ENCODE measurements at regions not wholly inside any gene's neighbourhood (a gene's known extent, or its start where the extent isn't known, plus 50 kb on each side); places are given as distances from the start of the nearest gene placed in this dataset.

GRCh38 chr2:126775300-126775985, 119.5 kb downstream of the GYPC start:
- Histone ChIP-seq H3K27ac (ENCODE audit: low read depth, low read length) (no peak overlapping the region), H3K9me3 (ENCODE audit: low read length) (no peaks in the 10 kb centered on the region), H3K4me3 (ENCODE audit: low read depth in 1 of 2, low read length in 2 of 2) (no peak overlapping the region), H3K36me3 (ENCODE audit: insufficient read depth, low read length) (no peaks in the 10 kb centered on the region), H3K9ac (ENCODE audit: low read length) (no peak overlapping the region), H3K27me3 (ENCODE audit: control insufficient read depth in 1 of 2, insufficient read depth in 2 of 2, low read length in 2 of 2) (no peaks in the 10 kb centered on the region), H3K4me1 (ENCODE audit: insufficient read depth, low read length) (no peaks in the 10 kb centered on the region)

DNA sequence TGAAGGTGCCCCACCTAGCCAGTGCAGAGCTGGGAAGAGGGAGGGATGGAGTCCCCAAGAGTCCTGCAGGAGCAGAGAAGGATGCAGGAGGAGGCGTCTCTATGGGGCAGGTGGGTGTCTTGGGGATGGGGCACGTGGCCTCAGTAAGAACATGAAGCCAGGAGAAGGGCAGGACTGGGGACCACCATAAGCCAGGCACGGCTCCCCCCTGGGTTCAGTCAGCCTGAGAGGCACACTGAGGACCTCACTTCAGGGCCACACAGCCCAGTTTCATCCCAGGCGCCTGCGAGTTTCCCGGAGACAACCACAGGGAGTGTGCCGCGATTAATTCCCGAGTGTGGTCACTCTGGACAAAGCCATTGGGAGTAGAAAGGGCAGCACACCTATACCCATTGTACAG, 120.3 kb downstream of the GYPC start:
- H3K36me3 ChIP-seq (ENCODE audit: insufficient read depth, low read length), result no peaks in the 10 kb centered on the region
- H3K4me3 ChIP-seq (ENCODE audit: low read depth in 1 of 2, low read length in 2 of 2), result no peak overlapping the region
- no peak overlapping the region for H3K9ac ChIP-seq (ENCODE audit: low read length)
- H3K27ac ChIP-seq (ENCODE audit: low read depth, low read length), result no peak overlapping the region
- no peaks in the 10 kb centered on the region for H3K27me3 ChIP-seq (ENCODE audit: control insufficient read depth in 1 of 2, insufficient read depth in 2 of 2, low read length in 2 of 2)
- no peaks in the 10 kb centered on the region for H3K9me3 ChIP-seq (ENCODE audit: low read length)
- no peaks in the 10 kb centered on the region for H3K4me1 ChIP-seq (ENCODE audit: insufficient read depth, low read length)

DNA sequence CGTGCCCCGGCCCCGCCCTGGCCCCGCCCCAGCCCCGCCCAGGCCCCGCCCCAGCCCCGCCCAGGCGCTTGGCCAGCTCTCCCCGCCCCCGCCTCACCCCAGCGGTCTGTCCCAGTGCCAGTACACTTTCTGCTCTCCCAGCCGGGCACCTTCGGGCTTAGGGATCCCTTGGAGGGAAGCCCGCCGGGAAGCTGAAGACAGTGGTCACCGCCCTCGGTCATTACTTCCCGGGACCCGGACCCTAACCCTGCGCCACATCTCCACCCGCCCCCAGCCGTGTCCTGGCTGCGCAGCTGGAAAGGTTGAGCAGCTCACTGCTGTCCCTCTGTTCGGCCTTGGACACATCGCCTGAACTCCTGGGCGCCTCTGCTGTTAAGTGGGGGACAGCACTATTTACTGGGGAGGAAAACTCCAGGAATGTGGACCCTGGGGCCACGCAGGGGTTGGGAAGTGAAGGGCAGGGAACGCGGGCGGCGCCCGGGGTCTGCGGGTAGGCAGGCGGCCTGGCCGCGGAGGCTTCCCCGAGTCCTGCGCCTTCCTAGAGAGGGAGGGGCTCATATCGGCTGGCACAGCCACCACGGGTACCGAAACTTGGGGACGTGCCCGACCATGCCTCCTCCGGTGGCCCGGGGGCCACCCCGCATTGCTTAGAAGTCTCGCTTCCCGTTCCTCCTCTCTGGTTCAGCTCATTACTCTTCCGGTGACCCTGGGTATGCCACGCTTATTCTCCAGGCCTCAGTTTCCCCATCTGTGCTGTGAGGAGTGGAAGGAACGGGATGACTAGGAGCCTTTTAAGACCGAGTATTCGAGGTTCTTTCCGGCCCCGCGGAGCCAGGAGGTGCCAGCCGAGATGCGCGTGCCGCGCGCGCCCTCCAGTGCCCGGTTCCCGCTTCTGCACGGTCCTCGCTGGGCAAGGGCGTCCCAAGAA, 121.0 kb downstream of the GYPC start:
- peak overlapping the region; percentile 43 to 84 for H3K4me3 ChIP-seq (ENCODE audit: low read depth in 1 of 2, low read length in 2 of 2)
- H3K27ac ChIP-seq (ENCODE audit: low read depth, low read length), result peak overlapping the region; percentile 3

GRCh38 chr2:126777620-126777978, 121.1 kb upstream of the TEX51 start:
- Histone ChIP-seq H3K27ac (ENCODE audit: low read depth, low read length) (no peak overlapping the region), H3K4me3 (ENCODE audit: low read depth in 1 of 2, low read length in 2 of 2) (peak overlapping the region in 1 of 2 donors; percentile 43), H3K27me3 (ENCODE audit: control insufficient read depth in 1 of 2, insufficient read depth in 2 of 2, low read length in 2 of 2) (no peaks in the 10 kb centered on the region), H3K9ac (ENCODE audit: low read length) (no peak overlapping the region), H3K9me3 (ENCODE audit: low read length) (no peaks in the 10 kb centered on the region), H3K4me1 (ENCODE audit: insufficient read depth, low read length) (no peaks in the 10 kb centered on the region), H3K36me3 (ENCODE audit: insufficient read depth, low read length) (no peaks in the 10 kb centered on the region)

More for the DNA sequence above, 121.0 kb downstream of the GYPC start:
- Histone ChIP-seq H3K9me3 (ENCODE audit: low read length) (no peaks in the 10 kb centered on the region), H3K9ac (ENCODE audit: low read length) (peak overlapping the region; percentile 51), H3K27me3 (ENCODE audit: control insufficient read depth in 1 of 2, insufficient read depth in 2 of 2, low read length in 2 of 2) (no peaks in the 10 kb centered on the region), H3K36me3 (ENCODE audit: insufficient read depth, low read length) (no peaks in the 10 kb centered on the region), H3K4me1 (ENCODE audit: insufficient read depth, low read length) (no peaks in the 10 kb centered on the region)

GRCh38 chr2:126778561-126779501, 119.9 kb upstream of the TEX51 start:
- Histone ChIP-seq H3K4me3 (ENCODE audit: low read depth in 1 of 2, low read length in 2 of 2) (no peak overlapping the region), H3K27ac (ENCODE audit: low read depth, low read length) (no peak overlapping the region), H3K9ac (ENCODE audit: low read length) (no peak overlapping the region), H3K4me1 (ENCODE audit: insufficient read depth, low read length) (no peaks in the 10 kb centered on the region), H3K36me3 (ENCODE audit: insufficient read depth, low read length) (no peaks in the 10 kb centered on the region), H3K27me3 (ENCODE audit: control insufficient read depth in 1 of 2, insufficient read depth in 2 of 2, low read length in 2 of 2) (no peaks in the 10 kb centered on the region), H3K9me3 (ENCODE audit: low read length) (no peaks in the 10 kb centered on the region)

- no peaks in the 10 kb centered on the region for H3K36me3 ChIP-seq (ENCODE audit: insufficient read depth, low read length)
- no peak overlapping the region for H3K9ac ChIP-seq (ENCODE audit: low read length)
- H3K27ac ChIP-seq (ENCODE audit: low read depth, low read length), result no peak overlapping the region
- no peaks in the 10 kb centered on the region for H3K9me3 ChIP-seq (ENCODE audit: low read length)
- no peaks in the 10 kb centered on the region for H3K4me1 ChIP-seq (ENCODE audit: insufficient read depth, low read length)
- H3K4me3 ChIP-seq (ENCODE audit: low read depth in 1 of 2, low read length in 2 of 2), result no peak overlapping the region
- H3K27me3 ChIP-seq (ENCODE audit: control insufficient read depth in 1 of 2, insufficient read depth in 2 of 2, low read length in 2 of 2), result no peaks in the 10 kb centered on the region
These were observed 117.5 kb upstream of the TEX51 start for GRCh38 chr2:126781206-126781605.

DNA sequence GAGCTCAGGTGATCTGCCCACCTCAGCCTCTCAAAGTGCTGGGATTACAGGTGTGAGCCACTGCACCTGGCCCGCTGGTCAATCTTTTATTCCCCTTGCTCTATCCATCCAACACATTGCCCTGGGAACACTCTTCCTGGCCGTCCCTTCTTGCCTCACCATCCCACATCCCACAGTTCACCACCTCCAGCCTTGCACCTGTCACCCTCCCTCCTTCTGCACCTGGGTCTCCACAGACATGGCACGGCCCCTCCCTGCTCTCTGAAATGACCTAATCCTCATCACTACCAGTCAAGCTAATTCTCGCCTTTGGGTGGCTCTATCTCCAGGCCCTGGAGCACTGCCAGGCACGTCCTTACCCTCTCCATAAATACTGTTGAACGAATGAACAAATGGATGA, 116.9 kb upstream of the TEX51 start:
- no peaks in the 10 kb centered on the region for H3K9me3 ChIP-seq (ENCODE audit: low read length)
- H3K4me1 ChIP-seq (ENCODE audit: insufficient read depth, low read length), result no peaks in the 10 kb centered on the region
- H3K36me3 ChIP-seq (ENCODE audit: insufficient read depth, low read length), result no peaks in the 10 kb centered on the region
- no peak overlapping the region for H3K27ac ChIP-seq (ENCODE audit: low read depth, low read length)
- no peak overlapping the region for H3K4me3 ChIP-seq (ENCODE audit: low read depth in 1 of 2, low read length in 2 of 2)
- no peaks in the 10 kb centered on the region for H3K27me3 ChIP-seq (ENCODE audit: control insufficient read depth in 1 of 2, insufficient read depth in 2 of 2, low read length in 2 of 2)
- H3K9ac ChIP-seq (ENCODE audit: low read length), result no peak overlapping the region

DNA sequence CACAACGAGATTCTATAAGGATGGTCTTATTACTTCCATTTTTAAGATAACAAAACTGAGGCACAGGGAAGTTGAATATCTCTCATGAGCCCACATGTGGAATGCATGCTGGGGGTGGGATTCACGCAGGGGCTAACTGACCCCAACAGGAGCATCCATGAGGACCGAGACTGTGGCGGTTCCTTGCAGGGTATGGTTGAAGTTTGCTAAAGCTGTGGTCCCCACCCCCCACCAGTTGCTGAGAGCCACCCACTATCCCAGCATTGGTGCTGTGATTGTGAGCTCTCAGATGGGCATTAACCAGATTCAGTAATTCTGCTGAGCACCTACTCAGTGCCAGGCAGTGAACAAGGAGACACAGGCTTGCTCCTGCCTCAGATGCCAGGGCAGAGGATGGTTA, 116.0 kb upstream of the TEX51 start:
- Histone ChIP-seq H3K27me3 (ENCODE audit: control insufficient read depth in 1 of 2, insufficient read depth in 2 of 2, low read length in 2 of 2) (no peaks in the 10 kb centered on the region), H3K9me3 (ENCODE audit: low read length) (no peaks in the 10 kb centered on the region), H3K4me3 (ENCODE audit: low read depth in 1 of 2, low read length in 2 of 2) (no peak overlapping the region), H3K27ac (ENCODE audit: low read depth, low read length) (no peak overlapping the region), H3K9ac (ENCODE audit: low read length) (no peak overlapping the region), H3K36me3 (ENCODE audit: insufficient read depth, low read length) (no peaks in the 10 kb centered on the region), H3K4me1 (ENCODE audit: insufficient read depth, low read length) (no peaks in the 10 kb centered on the region)

DNA sequence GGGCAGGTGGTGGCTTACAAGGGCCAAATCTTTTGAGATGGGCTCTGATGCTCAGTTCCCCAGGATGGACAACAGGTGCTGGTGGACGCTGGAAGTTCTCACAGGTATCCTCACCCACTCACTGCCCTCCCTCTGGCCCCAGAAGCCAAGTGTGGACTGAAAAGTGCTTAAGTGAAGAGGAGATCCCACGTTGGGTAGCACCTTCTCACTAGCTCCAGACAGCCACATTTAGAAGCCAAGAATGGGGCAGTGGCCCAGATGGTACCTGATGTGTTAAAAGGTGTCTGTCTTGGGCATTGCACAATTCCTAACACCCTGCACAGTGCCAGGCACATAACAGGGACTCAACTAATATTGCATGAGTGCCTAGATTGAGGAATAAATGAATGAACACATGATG, 115.3 kb upstream of the TEX51 start:
- no peaks in the 10 kb centered on the region for H3K9me3 ChIP-seq (ENCODE audit: low read length)
- H3K27me3 ChIP-seq (ENCODE audit: control insufficient read depth in 1 of 2, insufficient read depth in 2 of 2, low read length in 2 of 2), result no peaks in the 10 kb centered on the region
- no peak overlapping the region for H3K27ac ChIP-seq (ENCODE audit: low read depth, low read length)
- no peak overlapping the region for H3K9ac ChIP-seq (ENCODE audit: low read length)
- H3K36me3 ChIP-seq (ENCODE audit: insufficient read depth, low read length), result no peaks in the 10 kb centered on the region
- no peak overlapping the region for H3K4me3 ChIP-seq (ENCODE audit: low read depth in 1 of 2, low read length in 2 of 2)
- H3K4me1 ChIP-seq (ENCODE audit: insufficient read depth, low read length), result no peaks in the 10 kb centered on the region

GRCh38 chr2:126784045-126784444, 114.6 kb upstream of the TEX51 start:
- Histone ChIP-seq H3K27ac (ENCODE audit: low read depth, low read length) (no peak overlapping the region), H3K4me1 (ENCODE audit: insufficient read depth, low read length) (no peaks in the 10 kb centered on the region)

GRCh38 chr2:126784621-126785020, 114.1 kb upstream of the TEX51 start:
- no peak overlapping the region for H3K9ac ChIP-seq (ENCODE audit: low read length)
- no peak overlapping the region for H3K27ac ChIP-seq (ENCODE audit: low read depth, low read length)
- no peak overlapping the region for H3K4me3 ChIP-seq (ENCODE audit: low read depth in 1 of 2, low read length in 2 of 2)
- H3K9me3 ChIP-seq (ENCODE audit: low read length), result no peaks in the 10 kb centered on the region
- no peaks in the 10 kb centered on the region for H3K36me3 ChIP-seq (ENCODE audit: insufficient read depth, low read length)
- no peaks in the 10 kb centered on the region for H3K27me3 ChIP-seq (ENCODE audit: control insufficient read depth in 1 of 2, insufficient read depth in 2 of 2, low read length in 2 of 2)
- H3K4me1 ChIP-seq (ENCODE audit: insufficient read depth, low read length), result no peaks in the 10 kb centered on the region

More at GRCh38 chr2:126784045-126784444, 114.6 kb upstream of the TEX51 start:
- H3K9ac ChIP-seq (ENCODE audit: low read length), result no peak overlapping the region
- H3K9me3 ChIP-seq (ENCODE audit: low read length), result no peaks in the 10 kb centered on the region
- no peak overlapping the region for H3K4me3 ChIP-seq (ENCODE audit: low read depth in 1 of 2, low read length in 2 of 2)
- no peaks in the 10 kb centered on the region for H3K27me3 ChIP-seq (ENCODE audit: control insufficient read depth in 1 of 2, insufficient read depth in 2 of 2, low read length in 2 of 2)
- no peaks in the 10 kb centered on the region for H3K36me3 ChIP-seq (ENCODE audit: insufficient read depth, low read length)
